SK-N-MC (cell line): ENCODE measurements at regions not wholly inside any gene's neighbourhood (a gene's known extent, or its start where the extent isn't known, plus 50 kb on each side); places are given as distances from the start of the nearest gene placed in this dataset.
"Not testable (repeated sequence)": the region's sequence is repeated elsewhere in the genome, so short reads cannot be mapped to it uniquely, and the experiment has no call there.

Experiments
- EZH2 ChIP-seq: fragments of 200-600 bp; sonication (generic); IDR thresholded peaks from one replicate; pipeline ENCODE4 v1.6.1; 2017; ENCODE audit warnings: antibody characterized with exemption
- FOXP2 ChIP-seq: optimal IDR thresholded peaks from 2 replicates; pipeline ENCODE3; 2011; ENCODE audit warnings: mild to moderate bottlenecking, moderate library complexity; ENCODE audit not compliant: insufficient read depth; ENCODE audit errors: extremely low read length, control extremely low read depth
- POLR2AphosphoS5 ChIP-seq: IDR thresholded peaks from 2 replicates; pipeline ENCODE4 v1.6.1; 2012; ENCODE audit warnings: mild to moderate bottlenecking, low read depth, low read length, borderline replicate concordance

DNA sequence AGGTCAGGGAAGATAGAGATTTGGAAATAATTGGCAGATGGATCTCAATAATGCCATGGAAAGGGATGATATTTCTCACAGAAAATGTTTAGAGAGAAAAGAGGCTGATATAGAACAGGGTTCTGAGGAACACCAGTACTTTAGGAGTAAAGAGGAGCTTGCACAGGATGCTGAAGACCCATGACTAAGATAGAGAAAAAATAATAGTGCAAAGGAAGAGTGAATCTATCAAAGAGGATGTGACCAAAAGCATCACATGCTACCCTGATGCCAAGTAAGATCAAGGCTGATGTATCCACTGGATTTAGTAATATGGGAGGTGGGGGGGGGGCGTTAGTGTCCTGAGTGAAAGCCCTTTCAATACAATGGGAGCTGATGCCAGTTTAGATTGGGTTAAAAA lies 80.1 kb upstream of the NOTCH2NLA start:
- TF ChIP-seq POLR2AphosphoS5, EZH2, FOXP2: not testable (repeated sequence)
